Left renal pelvis (tissue), 4 donors: ENCODE measurements at regions not wholly inside any gene's neighbourhood (a gene's known extent, or its start where the extent isn't known, plus 50 kb on each side); places are given as distances from the start of the nearest gene placed in this dataset.

Source experiments
- DNase-seq, 4 donors: peaks; one replicate each; pipeline ENCODE4 v3.0.0-alpha.2; 2013; ENCODE audit warnings: low read depth in 4 of 4, low spot score in 3 of 4

GRCh38 chrX:122818068-122818467 is 366.0 kb upstream of the GRIA3 start:
- DNase-seq, result no peak

GRCh38 chrX:122833230-122833629 is 350.8 kb upstream of the GRIA3 start:
- DNase-seq, result no peak

GRCh38 chrX:122835886-122836285 is 348.2 kb upstream of the GRIA3 start:
- DNase-seq, result no peak

GRCh38 chrX:122850326-122850725 is 333.8 kb upstream of the GRIA3 start:
- no peak for DNase-seq

- DNase-seq, result no peak
Observed at GRCh38 chrX:122856205-122856604, 327.9 kb upstream of the GRIA3 start.

GRCh38 chrX:122857734-122858133 is 326.3 kb upstream of the GRIA3 start:
- no peak for DNase-seq

GRCh38 chrX:122863067-122863466 is 321.0 kb upstream of the GRIA3 start:
- DNase-seq, result no peak

- DNase-seq, result no peak
Observed at GRCh38 chrX:122866532-122866931, 317.5 kb upstream of the GRIA3 start.

- DNase-seq, result peak in 1 of 4 donors; percentile 1
Observed at GRCh38 chrX:122868631-122869030, 315.4 kb upstream of the GRIA3 start.

GRCh38 chrX:122869171-122869570 is 314.9 kb upstream of the GRIA3 start:
- no peak for DNase-seq

- no peak for DNase-seq
Observed at GRCh38 chrX:122878269-122878668, 305.8 kb upstream of the GRIA3 start.

- no peak for DNase-seq
Observed at GRCh38 chrX:122880952-122881351, 303.1 kb upstream of the GRIA3 start.

GRCh38 chrX:122890729-122891128 is 293.3 kb upstream of the GRIA3 start:
- DNase-seq, result no peak

GRCh38 chrX:122906726-122907125 is 277.4 kb upstream of the GRIA3 start:
- no peak for DNase-seq

- no peak for DNase-seq
Observed at GRCh38 chrX:122907375-122907774, 276.7 kb upstream of the GRIA3 start.

GRCh38 chrX:122910697-122911096 is 273.4 kb upstream of the GRIA3 start:
- DNase-seq, result no peak

GRCh38 chrX:122913134-122913533 is 270.9 kb upstream of the GRIA3 start:
- DNase-seq, result no peak

GRCh38 chrX:122913764-122914163 is 270.3 kb upstream of the GRIA3 start:
- DNase-seq, result no peak

GRCh38 chrX:122914256-122914655 is 269.8 kb upstream of the GRIA3 start:
- no peak for DNase-seq

GRCh38 chrX:122934131-122934530 is 249.9 kb upstream of the GRIA3 start:
- no peak for DNase-seq

GRCh38 chrX:122940199-122940598 is 243.9 kb upstream of the GRIA3 start:
- no peak for DNase-seq

GRCh38 chrX:122941806-122942205 is 242.3 kb upstream of the GRIA3 start:
- no peak for DNase-seq

- DNase-seq, result no peak
Observed at GRCh38 chrX:122943918-122944317, 240.2 kb upstream of the GRIA3 start.

- no peak for DNase-seq
Observed at GRCh38 chrX:122945328-122945727, 238.8 kb upstream of the GRIA3 start.
